OCI-LY7 (cell line): ENCODE measurements at regions not wholly inside any gene's neighbourhood (a gene's known extent, or its start where the extent isn't known, plus 50 kb on each side); places are given as distances from the start of the nearest gene placed in this dataset.
"Not testable (repeated sequence)": the region's sequence is repeated elsewhere in the genome, so short reads cannot be mapped to it uniquely, and the experiment has no call there.

Experiments used
- CTCF ChIP-seq: fragments of 200-600 bp; sonication (generic); conservative IDR thresholded peaks from 2 replicates; pipeline ENCODE4 v1.5.1; 2014; ENCODE audit warnings: mild to moderate bottlenecking, antibody characterized with exemption, low read length, moderate library complexity, mixed read lengths
- EZH2phosphoT487 ChIP-seq: fragments of 200-600 bp; sonication (generic); IDR thresholded peaks from 2 replicates; pipeline ENCODE4 v1.6.1; 2018; ENCODE audit warnings: low read depth, borderline replicate concordance, mild to moderate bottlenecking, mixed run types, antibody characterized with exemption, low read length, moderate library complexity, mixed read lengths

- TF ChIP-seq CTCF, EZH2phosphoT487: not testable (repeated sequence)
Observed at GRCh38 chr2:62629310-62629709, 76.2 kb upstream of the EHBP1 start.
